ENCODE measurements at regions not wholly inside any gene's neighbourhood (a gene's known extent, or its start where the extent isn't known, plus 50 kb on each side); places are given as distances from the start of the nearest gene placed in this dataset.

DNA sequence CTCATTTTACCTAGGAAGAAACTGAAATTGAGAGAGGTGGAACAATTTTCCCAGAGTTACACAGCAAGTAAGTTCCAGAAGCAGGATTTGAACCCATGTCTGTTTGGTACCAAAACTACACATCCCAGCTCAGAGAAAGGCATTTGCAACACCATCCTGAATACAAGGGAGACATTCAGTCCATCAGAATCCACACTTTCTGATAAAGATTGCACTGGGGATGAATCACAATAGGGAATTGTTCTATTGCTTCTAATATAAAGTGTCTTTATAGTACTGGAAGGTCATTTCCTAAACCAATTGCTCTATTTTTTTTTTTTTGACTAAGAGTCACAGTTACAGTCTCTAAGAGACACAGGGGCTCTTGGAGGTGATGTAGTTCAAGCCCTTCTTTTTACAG is 208.1 kb upstream of the CADM1 start:
- Histone ChIP-seq H3K27me3 (ENCODE audit: control insufficient read depth, insufficient read depth, low read length) (peaks cover 14% of the 10 kb centered on the region), H3K4me1 (ENCODE audit: control insufficient read depth, insufficient read depth, low read length) (peaks cover 25% of the 10 kb centered on the region), H3K9me3 (replicated peaks; ENCODE audit: control insufficient read depth, low read depth, low read length) (no peaks in the 10 kb centered on the region), H3K36me3 (ENCODE audit: control insufficient read depth, insufficient read depth, low read length) (no peaks in the 10 kb centered on the region), H3K27ac (ENCODE audit: low read length) (no peak overlapping the region), H3K4me3 (ENCODE audit: low read length) (no peak overlapping the region)
- no peak for DNase-seq

DNA sequence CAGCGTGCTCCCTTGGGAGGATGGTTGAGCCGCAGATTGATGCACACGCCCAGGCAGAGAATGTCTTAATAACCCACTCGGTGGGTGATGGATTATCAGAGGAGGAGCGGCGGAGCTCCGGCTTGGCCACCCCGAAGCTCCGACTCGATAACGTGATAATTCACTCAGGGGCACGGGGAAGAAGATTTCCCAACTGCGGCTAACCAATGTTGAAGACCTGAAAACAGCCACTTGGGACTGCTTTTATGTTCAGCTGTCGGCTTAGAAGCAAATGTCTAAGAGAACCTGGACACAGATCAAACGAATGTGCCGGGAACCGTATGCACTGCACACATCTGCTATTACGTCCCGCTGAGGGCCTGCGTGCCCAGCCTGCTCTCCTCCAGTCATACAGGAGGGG is 206.8 kb upstream of the CADM1 start:
- Histone ChIP-seq H3K4me3 (ENCODE audit: low read length) (no peak overlapping the region), H3K36me3 (ENCODE audit: control insufficient read depth, insufficient read depth, low read length) (no peaks in the 10 kb centered on the region), H3K27me3 (ENCODE audit: control insufficient read depth, insufficient read depth, low read length) (peaks cover 4% of the 10 kb centered on the region), H3K4me1 (ENCODE audit: control insufficient read depth, insufficient read depth, low read length) (peaks cover 16% of the 10 kb centered on the region), H3K9me3 (replicated peaks; ENCODE audit: control insufficient read depth, low read depth, low read length) (no peaks in the 10 kb centered on the region), H3K27ac (ENCODE audit: low read length) (no peak overlapping the region)
- peak; percentile 69 for DNase-seq
- WGBS (ENCODE audit: insufficient coverage), result 56% methylated on average over 17 of the region's 20 CpGs

GRCh38 chr11:115710426-115710825 is 206.2 kb upstream of the CADM1 start:
- Histone ChIP-seq H3K27ac (ENCODE audit: low read length) (no peak overlapping the region), H3K36me3 (ENCODE audit: control insufficient read depth, insufficient read depth, low read length) (no peaks in the 10 kb centered on the region), H3K27me3 (ENCODE audit: control insufficient read depth, insufficient read depth, low read length) (peaks cover 4% of the 10 kb centered on the region), H3K9me3 (replicated peaks; ENCODE audit: control insufficient read depth, low read depth, low read length) (no peaks in the 10 kb centered on the region), H3K4me3 (ENCODE audit: low read length) (no peak overlapping the region), H3K4me1 (ENCODE audit: control insufficient read depth, insufficient read depth, low read length) (peaks cover 15% of the 10 kb centered on the region)
- WGBS (ENCODE audit: insufficient coverage), result 76% methylated on average over 2 of the region's 5 CpGs
- DNase-seq, result peak; percentile 29

DNA sequence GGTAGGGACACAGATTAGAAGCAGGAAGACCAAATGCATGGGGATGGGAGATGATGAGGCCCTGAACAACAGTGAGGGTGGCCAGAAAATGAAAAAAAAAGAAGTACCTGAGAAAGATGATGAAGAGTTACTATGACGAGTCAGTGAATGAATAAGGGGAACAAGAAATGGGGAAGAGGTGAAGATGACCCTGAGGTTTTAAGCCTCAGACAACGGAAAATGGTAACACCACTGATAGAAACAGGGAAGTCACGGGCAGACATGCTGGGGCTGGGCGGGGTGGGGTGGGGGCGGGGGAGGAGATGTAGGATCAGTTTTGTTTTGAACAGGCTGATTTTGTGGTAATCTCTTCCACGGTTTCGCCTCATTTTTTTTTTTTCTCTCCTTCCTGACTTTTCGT is 205.1 kb upstream of the CADM1 start:
- Histone ChIP-seq H3K4me3 (ENCODE audit: low read length) (no peak overlapping the region), H3K27ac (ENCODE audit: low read length) (no peak overlapping the region), H3K36me3 (ENCODE audit: control insufficient read depth, insufficient read depth, low read length) (no peaks in the 10 kb centered on the region), H3K9me3 (replicated peaks; ENCODE audit: control insufficient read depth, low read depth, low read length) (peaks cover 3% of the 10 kb centered on the region), H3K4me1 (ENCODE audit: control insufficient read depth, insufficient read depth, low read length) (peaks cover 15% of the 10 kb centered on the region), H3K27me3 (ENCODE audit: control insufficient read depth, insufficient read depth, low read length) (no peaks in the 10 kb centered on the region)
- DNase-seq, result peak; percentile 53
- WGBS (ENCODE audit: insufficient coverage), result 80% methylated on average over 1 of the region's 8 CpGs

DNA sequence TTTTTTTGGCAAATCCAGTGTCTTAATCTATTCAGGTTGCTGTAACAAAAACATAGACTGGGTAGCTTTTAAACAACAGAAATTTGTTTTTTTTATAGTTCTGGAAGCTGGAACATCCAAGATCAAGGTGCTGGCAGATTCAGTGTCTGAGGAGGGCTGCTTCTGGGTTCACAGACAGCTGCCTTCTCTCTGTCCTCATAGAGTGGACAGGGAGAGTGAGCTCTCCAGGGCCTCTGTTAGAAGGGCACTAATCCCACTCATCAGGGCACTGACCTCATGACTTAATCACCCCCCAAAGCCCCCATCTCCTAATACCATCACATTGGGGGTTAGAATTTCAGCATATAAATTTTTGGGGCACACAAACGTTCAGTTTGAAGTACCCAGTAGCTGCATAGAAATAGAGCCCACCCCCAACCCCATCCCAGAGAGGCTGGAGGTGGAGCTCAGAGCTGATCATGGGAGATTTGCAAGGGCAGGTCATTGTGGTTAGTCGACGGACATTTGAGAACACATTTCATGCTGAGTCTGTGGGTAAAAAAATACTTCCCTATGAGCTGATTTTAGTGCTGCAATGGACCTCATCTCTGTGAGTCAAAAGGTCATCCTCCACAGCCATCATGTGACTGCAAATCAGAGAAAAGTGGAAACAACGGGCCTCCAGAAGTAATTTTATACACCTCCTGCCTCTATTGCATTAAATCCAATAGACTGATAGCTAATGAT is 203.1 kb upstream of the CADM1 start:
- Histone ChIP-seq H3K27ac (ENCODE audit: low read length) (no peak overlapping the region), H3K4me3 (ENCODE audit: low read length) (no peak overlapping the region), H3K27me3 (ENCODE audit: control insufficient read depth, insufficient read depth, low read length) (no peaks in the 10 kb centered on the region), H3K4me1 (ENCODE audit: control insufficient read depth, insufficient read depth, low read length) (peaks cover 15% of the 10 kb centered on the region), H3K36me3 (ENCODE audit: control insufficient read depth, insufficient read depth, low read length) (no peaks in the 10 kb centered on the region), H3K9me3 (replicated peaks; ENCODE audit: control insufficient read depth, low read depth, low read length) (peaks cover 3% of the 10 kb centered on the region)
- peak; percentile 65 for DNase-seq
- WGBS (ENCODE audit: insufficient coverage), result 80% methylated on average over 1 of the region's 4 CpGs

DNA sequence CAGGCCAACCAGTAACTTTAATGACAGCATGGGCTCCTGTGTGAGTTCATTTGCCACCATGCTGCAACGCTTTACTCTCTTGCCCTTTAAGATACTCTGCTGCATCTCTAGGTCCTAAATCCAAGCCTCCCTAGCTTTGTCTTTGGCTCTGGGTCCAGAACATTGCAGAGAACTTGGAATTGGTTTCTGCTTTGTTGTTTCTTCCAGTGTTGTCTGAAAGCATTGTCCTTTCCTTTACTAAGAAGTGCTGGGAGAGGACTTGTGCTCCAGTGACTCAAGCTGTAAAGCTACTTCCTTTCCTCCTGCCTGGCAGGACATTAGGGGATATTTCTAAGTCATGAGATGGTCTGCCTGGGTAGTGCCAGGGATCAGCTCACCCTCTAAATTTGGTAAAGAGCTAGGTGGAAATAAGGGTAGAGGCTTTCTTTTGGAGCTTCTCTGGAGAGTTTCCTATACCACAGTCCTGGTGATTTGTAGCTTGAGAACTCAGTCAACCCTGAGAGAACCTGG is 202.5 kb upstream of the CADM1 start:
- peak; percentile 79 for DNase-seq
- Histone ChIP-seq H3K36me3 (ENCODE audit: control insufficient read depth, insufficient read depth, low read length) (no peaks in the 10 kb centered on the region), H3K9me3 (replicated peaks; ENCODE audit: control insufficient read depth, low read depth, low read length) (peaks cover 3% of the 10 kb centered on the region), H3K27me3 (ENCODE audit: control insufficient read depth, insufficient read depth, low read length) (no peaks in the 10 kb centered on the region), H3K4me3 (ENCODE audit: low read length) (no peak overlapping the region), H3K4me1 (ENCODE audit: control insufficient read depth, insufficient read depth, low read length) (peaks cover 15% of the 10 kb centered on the region), H3K27ac (ENCODE audit: low read length) (no peak overlapping the region)
- WGBS (ENCODE audit: insufficient coverage), result 50% methylated on average over 1 of the region's 1 CpG

- H3K9me3 ChIP-seq (replicated peaks; ENCODE audit: control insufficient read depth, low read depth, low read length), result peaks cover 3% of the 10 kb centered on the region
- no peak for DNase-seq
- no peaks in the 10 kb centered on the region for H3K27me3 ChIP-seq (ENCODE audit: control insufficient read depth, insufficient read depth, low read length)
- no peak overlapping the region for H3K27ac ChIP-seq (ENCODE audit: low read length)
- 100% methylated on average over 1 of the region's 2 CpGs for WGBS (ENCODE audit: insufficient coverage)
- H3K36me3 ChIP-seq (ENCODE audit: control insufficient read depth, insufficient read depth, low read length), result no peaks in the 10 kb centered on the region
- peaks cover 13% of the 10 kb centered on the region for H3K4me1 ChIP-seq (ENCODE audit: control insufficient read depth, insufficient read depth, low read length)
- H3K4me3 ChIP-seq (ENCODE audit: low read length), result no peak overlapping the region
These were observed 201.0 kb upstream of the CADM1 start for GRCh38 chr11:115705200-115705599.

DNA sequence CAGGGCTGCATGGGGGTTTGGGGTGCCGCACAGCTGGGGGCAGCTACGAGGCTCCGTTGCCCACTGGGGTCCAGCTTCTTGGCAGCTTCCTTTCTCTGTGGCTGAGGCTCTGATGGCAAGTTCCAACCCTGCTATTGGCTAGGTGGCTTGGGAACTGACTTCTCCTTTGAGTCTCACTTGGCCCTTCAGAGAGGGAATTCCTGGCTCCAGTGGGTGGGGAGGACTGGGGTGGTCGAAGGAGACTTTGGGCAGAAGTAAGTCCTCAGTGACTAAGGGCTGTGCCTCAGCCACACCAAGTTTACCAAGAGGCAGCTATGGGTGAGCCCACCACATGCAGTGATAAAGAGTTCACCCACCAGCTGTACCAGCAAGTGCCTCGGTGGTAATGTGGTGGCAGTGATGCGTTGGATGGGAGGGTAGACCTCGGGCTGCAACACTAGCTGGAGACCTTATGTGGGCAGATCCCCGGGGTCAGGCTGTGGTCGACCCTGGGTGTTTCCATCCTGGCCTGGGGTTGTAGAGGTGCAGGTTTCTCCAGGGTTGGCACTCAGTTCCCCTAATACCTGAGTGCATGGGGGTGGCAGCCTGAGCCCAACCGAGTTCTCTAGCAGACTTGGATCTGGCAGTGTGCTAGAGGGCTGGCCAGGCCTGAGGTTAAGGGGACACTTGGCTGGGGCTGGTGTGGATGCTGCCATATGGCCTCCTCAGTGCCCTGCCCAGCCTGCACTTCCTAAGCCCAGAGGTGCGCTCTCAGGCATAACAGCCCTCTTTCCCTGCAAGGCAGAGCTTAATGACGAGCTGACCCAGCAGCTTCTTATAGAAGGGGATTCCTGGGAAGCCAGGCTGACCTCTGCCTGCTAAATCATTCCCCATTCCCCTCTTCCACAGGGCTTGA is 197.0 kb upstream of the CADM1 start:
- Histone ChIP-seq H3K4me1 (ENCODE audit: control insufficient read depth, insufficient read depth, low read length) (peaks cover 38% of the 10 kb centered on the region), H3K9me3 (replicated peaks; ENCODE audit: control insufficient read depth, low read depth, low read length) (peaks cover 3% of the 10 kb centered on the region), H3K36me3 (ENCODE audit: control insufficient read depth, insufficient read depth, low read length) (no peaks in the 10 kb centered on the region), H3K4me3 (ENCODE audit: low read length) (no peak overlapping the region), H3K27me3 (ENCODE audit: control insufficient read depth, insufficient read depth, low read length) (no peaks in the 10 kb centered on the region), H3K27ac (ENCODE audit: low read length) (no peak overlapping the region)
- DNase-seq, result no peak
- 58% methylated on average over 10 of the region's 12 CpGs for whole genome bisulfite sequencing (ENCODE audit: insufficient coverage)

- Histone ChIP-seq H3K36me3 (ENCODE audit: control insufficient read depth, insufficient read depth, low read length) (no peaks in the 10 kb centered on the region), H3K27me3 (ENCODE audit: control insufficient read depth, insufficient read depth, low read length) (no peaks in the 10 kb centered on the region), H3K9me3 (replicated peaks; ENCODE audit: control insufficient read depth, low read depth, low read length) (peaks cover 3% of the 10 kb centered on the region), H3K27ac (ENCODE audit: low read length) (no peak overlapping the region), H3K4me1 (ENCODE audit: control insufficient read depth, insufficient read depth, low read length) (peaks cover 45% of the 10 kb centered on the region), H3K4me3 (ENCODE audit: low read length) (no peak overlapping the region)
- no peak for DNase-seq
- no CpG with 5 or more reads among the region's 4 CpGs for WGBS (ENCODE audit: insufficient coverage)
These were observed 196.3 kb upstream of the CADM1 start for GRCh38 chr11:115700496-115700895.

- Histone ChIP-seq H3K27me3 (ENCODE audit: control insufficient read depth, insufficient read depth, low read length) (no peaks in the 10 kb centered on the region), H3K4me1 (ENCODE audit: control insufficient read depth, insufficient read depth, low read length) (peaks cover 45% of the 10 kb centered on the region), H3K27ac (ENCODE audit: low read length) (peak overlapping the region; percentile 68), H3K4me3 (ENCODE audit: low read length) (no peak overlapping the region), H3K9me3 (replicated peaks; ENCODE audit: control insufficient read depth, low read depth, low read length) (peaks cover 3% of the 10 kb centered on the region), H3K36me3 (ENCODE audit: control insufficient read depth, insufficient read depth, low read length) (no peaks in the 10 kb centered on the region)
- peak; percentile 97 for DNase-seq
- 100% methylated on average over 1 of the region's 3 CpGs for WGBS (ENCODE audit: insufficient coverage)
These were observed 195.5 kb upstream of the CADM1 start for GRCh38 chr11:115699733-115700132.

Data from muscle of leg (tissue), 3 donors.